Progenitor cell of endocrine pancreas (in vitro differentiated cells): ENCODE measurements at regions not wholly inside any gene's neighbourhood (a gene's known extent, or its start where the extent isn't known, plus 50 kb on each side); places are given as distances from the start of the nearest gene placed in this dataset.

Source experiments
- DNase-seq: peaks from one replicate; pipeline ENCODE4 v3.0.0; 2021; ENCODE audit warnings: low spot score; ENCODE audit not compliant: unreplicated experiment
- H3K27ac Mint-ChIP-seq: 2 replicates; pipeline ENCODE4 v1.8.0; 2021; ENCODE audit warnings: mild to moderate bottlenecking, moderate library complexity, mixed read lengths
- H3K27me3 Mint-ChIP-seq: 2 replicates; pipeline ENCODE4 v1.8.0; 2021; ENCODE audit warnings: mixed read lengths
- H3K36me3 Mint-ChIP-seq: 2 replicates; pipeline ENCODE4 v1.8.0; 2022; ENCODE audit warnings: mixed read lengths; ENCODE audit not compliant: insufficient read depth
- H3K4me1 Mint-ChIP-seq: 2 replicates; pipeline ENCODE4 v1.8.0; 2021; ENCODE audit warnings: low read depth, mixed read lengths
- H3K4me3 Mint-ChIP-seq: 2 replicates; pipeline ENCODE4 v1.8.0; 2021; ENCODE audit warnings: low read depth, mild to moderate bottlenecking, moderate library complexity, mixed read lengths
- H3K9me3 Mint-ChIP-seq: 2 replicates; pipeline ENCODE4 v1.8.0; 2021; ENCODE audit warnings: low read depth, mixed read lengths
- CTCF ChIP-seq: fragments of 200-600 bp; sonication (generic); IDR thresholded peaks from one replicate; pipeline ENCODE4 v1.5.0; 2021; ENCODE audit warnings: antibody characterized with exemption, mild to moderate bottlenecking; ENCODE audit not compliant: unreplicated experiment

GRCh38 chr14:31968956-31969698, 108.0 kb upstream of the ARHGAP5 start:
- no peak for DNase-seq
- Mint-ChIP-seq H3K4me3 (no peak overlapping the region), H3K4me1 (peaks cover 27% of the 10 kb centered on the region), H3K27me3 (no peaks in the 10 kb centered on the region), H3K9me3 (peaks cover 15% of the 10 kb centered on the region), H3K27ac (peak overlapping the region; percentile 93), H3K36me3 (peaks cover 3% of the 10 kb centered on the region)
- no peak for TF ChIP-seq CTCF

GRCh38 chr14:31969699-31970240, 107.3 kb upstream of the ARHGAP5 start:
- peak overlapping the region; percentile 93 for H3K27ac Mint-ChIP-seq
- H3K27me3 Mint-ChIP-seq: no peaks in the 10 kb centered on the region
- DNase-seq: no peak
- H3K36me3 Mint-ChIP-seq: peaks cover 3% of the 10 kb centered on the region
- no peak for TF ChIP-seq CTCF
- H3K9me3 Mint-ChIP-seq: peaks cover 17% of the 10 kb centered on the region
- peaks cover 27% of the 10 kb centered on the region for H3K4me1 Mint-ChIP-seq
- H3K4me3 Mint-ChIP-seq: no peak overlapping the region

GRCh38 chr14:31970744-31971143, 106.4 kb upstream of the ARHGAP5 start:
- no peak overlapping the region for H3K4me3 Mint-ChIP-seq
- no peak for TF ChIP-seq CTCF
- DNase-seq: no peak

GRCh38 chr14:31971612-31972011, 105.5 kb upstream of the ARHGAP5 start:
- Mint-ChIP-seq H3K36me3 (peaks cover 3% of the 10 kb centered on the region), H3K4me3 (no peak overlapping the region), H3K4me1 (peaks cover 27% of the 10 kb centered on the region), H3K27ac (no peak overlapping the region), H3K27me3 (no peaks in the 10 kb centered on the region), H3K9me3 (peaks cover 17% of the 10 kb centered on the region)
- no peak for DNase-seq
- no peak for TF ChIP-seq CTCF

More at GRCh38 chr14:31970744-31971143, 106.4 kb upstream of the ARHGAP5 start:
- Mint-ChIP-seq H3K27ac (no peak overlapping the region), H3K27me3 (no peaks in the 10 kb centered on the region), H3K4me1 (peaks cover 27% of the 10 kb centered on the region), H3K9me3 (peaks cover 17% of the 10 kb centered on the region), H3K36me3 (peaks cover 3% of the 10 kb centered on the region)

- Mint-ChIP-seq H3K36me3 (peaks cover 2% of the 10 kb centered on the region), H3K27ac (no peak overlapping the region), H3K4me1 (no peaks in the 10 kb centered on the region), H3K9me3 (peaks cover 17% of the 10 kb centered on the region), H3K27me3 (no peaks in the 10 kb centered on the region), H3K4me3 (no peak overlapping the region)
- DNase-seq: no peak
- TF ChIP-seq CTCF: no peak
These were observed 100.0 kb upstream of the ARHGAP5 start for GRCh38 chr14:31977001-31977556.
